DOHH2 (cell line): ENCODE measurements at regions not wholly inside any gene's neighbourhood (a gene's known extent, or its start where the extent isn't known, plus 50 kb on each side); places are given as distances from the start of the nearest gene placed in this dataset.

ENCODE experiments used
- H3F3A ChIP-seq: fragments of 200-600 bp; sonication (generic), shearing (Covaris generic); 2 replicates; pipeline ENCODE4 v1.6.0; 2016; ENCODE audit warnings: antibody characterized with exemption, mild to moderate bottlenecking; ENCODE audit not compliant: control insufficient read depth, insufficient read depth
- H3K27ac ChIP-seq: fragments of 200-600 bp; sonication (generic); 2 replicates; pipeline ENCODE4 v1.5.1; 2014; ENCODE audit warnings: low read depth, mild to moderate bottlenecking, low read length, moderate library complexity
- H3K27me3 ChIP-seq: fragments of 200-600 bp; sonication (generic); 2 replicates; pipeline ENCODE4 v1.6.1; 2014; ENCODE audit warnings: mild to moderate bottlenecking, low read length, mixed read lengths; ENCODE audit not compliant: control insufficient read depth
- H3K36me3 ChIP-seq: fragments of 200-600 bp; sonication (generic); 2 replicates; pipeline ENCODE4 v1.6.1; 2014; ENCODE audit warnings: mild to moderate bottlenecking, low read length, moderate library complexity, mixed read lengths; ENCODE audit not compliant: control insufficient read depth
- H3K4me1 ChIP-seq: fragments of 200-600 bp; sonication (generic); 2 replicates; pipeline ENCODE4 v1.6.1; 2014; ENCODE audit warnings: mild to moderate bottlenecking, low read length, mixed read lengths; ENCODE audit not compliant: control insufficient read depth
- H3K4me2 ChIP-seq: fragments of 200-600 bp; sonication (generic); 2 replicates; pipeline ENCODE4 v1.6.0; 2014; ENCODE audit warnings: mild to moderate bottlenecking, low read length, moderate library complexity
- H3K4me3 ChIP-seq: fragments of 200-600 bp; sonication (generic); 2 replicates; pipeline ENCODE4 v1.5.1; 2014; ENCODE audit warnings: mild to moderate bottlenecking, low read length, mixed read lengths
- H3K79me2 ChIP-seq: fragments of 200-600 bp; sonication (generic); 2 replicates; pipeline ENCODE4 v1.6.1; 2014; ENCODE audit warnings: mild to moderate bottlenecking, low read length, mixed read lengths; ENCODE audit not compliant: control insufficient read depth
- H3K9me2 ChIP-seq: fragments of 200-600 bp; sonication (generic); replicated peaks from 2 replicates; pipeline ENCODE4 v1.6.1; 2014; ENCODE audit warnings: mild to moderate bottlenecking, low read length, mixed read lengths; ENCODE audit not compliant: control insufficient read depth
- H3K9me3 ChIP-seq: fragments of 200-600 bp; sonication (generic); 2 replicates; pipeline ENCODE4 v1.6.1; 2014; ENCODE audit warnings: antibody characterized with exemption, low read length, mixed read lengths; ENCODE audit not compliant: control insufficient read depth, insufficient read depth
- H4K20me1 ChIP-seq: fragments of 200-600 bp; sonication (generic); 2 replicates; pipeline ENCODE4 v1.6.0; 2014; ENCODE audit warnings: low read depth, mild to moderate bottlenecking, antibody characterized with exemption, low read length, moderate library complexity; ENCODE audit not compliant: control insufficient read depth, insufficient read depth
- EZH2phosphoT487 ChIP-seq: fragments of 200-600 bp; sonication (generic); IDR thresholded peaks from 2 replicates; pipeline ENCODE4 v1.6.1; 2017; ENCODE audit warnings: borderline replicate concordance, mild to moderate bottlenecking, antibody characterized with exemption, low read length, moderate library complexity, mixed read lengths
- TF ChIP-seq, protein P1 (sequence below): fragments of 200-600 bp; sonication (generic); IDR thresholded peaks from one replicate; pipeline ENCODE4 v1.5.1; 2014; ENCODE audit warnings: antibody characterized with exemption, mild to moderate bottlenecking, low read depth, low read length; ENCODE audit not compliant: poor library complexity, severe bottlenecking

DNA sequence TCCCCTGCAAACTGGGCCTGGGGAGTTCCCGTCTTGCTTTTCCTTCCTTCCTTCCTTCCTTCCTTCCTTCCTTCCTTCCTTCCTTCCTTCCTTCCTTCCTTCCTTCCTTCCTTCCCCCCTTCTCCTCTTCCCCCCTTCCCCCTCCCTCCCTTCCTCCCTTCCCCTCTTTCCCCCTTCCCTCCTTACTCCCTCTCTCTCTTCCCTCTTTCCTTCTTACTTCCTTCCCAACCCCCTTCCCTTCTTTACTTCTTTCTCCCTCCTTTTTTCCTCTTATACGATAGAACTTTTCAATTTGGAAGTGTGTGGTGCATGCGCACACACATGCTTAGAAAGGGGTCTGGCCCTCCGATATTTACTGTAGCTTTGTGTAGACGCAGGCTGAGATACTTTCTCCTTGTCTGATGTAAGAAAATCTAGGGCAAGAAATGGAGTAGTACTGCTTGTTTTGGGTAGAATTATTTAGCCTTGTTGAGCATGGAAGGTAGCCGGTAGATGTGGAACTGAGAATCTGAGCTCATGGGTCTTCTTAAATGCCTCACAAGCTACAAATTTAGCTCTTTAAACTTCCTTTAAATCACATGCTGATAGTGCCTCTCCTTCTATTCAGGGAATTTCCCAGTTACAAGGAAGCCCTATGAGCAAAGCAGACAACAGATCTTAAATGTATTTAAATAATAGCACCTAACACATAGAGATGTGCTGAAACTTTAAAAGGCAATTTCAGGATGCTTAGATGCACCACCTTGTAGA, 189.6 kb downstream of the GPAT3 start:
- Histone ChIP-seq H3K36me3 (no peaks in the 10 kb centered on the region), H3K9me3 (no peaks in the 10 kb centered on the region), H3K4me3 (no peak overlapping the region), H3K4me2 (no peak overlapping the region), H4K20me1 (no peaks in the 10 kb centered on the region), H3F3A (no peaks in the 10 kb centered on the region), H3K9me2 (no peaks in the 10 kb centered on the region), H3K4me1 (no peaks in the 10 kb centered on the region), H3K79me2 (no peaks in the 10 kb centered on the region), H3K27ac (no peak overlapping the region), H3K27me3 (no peaks in the 10 kb centered on the region)
- TF ChIP-seq, protein P1, sequence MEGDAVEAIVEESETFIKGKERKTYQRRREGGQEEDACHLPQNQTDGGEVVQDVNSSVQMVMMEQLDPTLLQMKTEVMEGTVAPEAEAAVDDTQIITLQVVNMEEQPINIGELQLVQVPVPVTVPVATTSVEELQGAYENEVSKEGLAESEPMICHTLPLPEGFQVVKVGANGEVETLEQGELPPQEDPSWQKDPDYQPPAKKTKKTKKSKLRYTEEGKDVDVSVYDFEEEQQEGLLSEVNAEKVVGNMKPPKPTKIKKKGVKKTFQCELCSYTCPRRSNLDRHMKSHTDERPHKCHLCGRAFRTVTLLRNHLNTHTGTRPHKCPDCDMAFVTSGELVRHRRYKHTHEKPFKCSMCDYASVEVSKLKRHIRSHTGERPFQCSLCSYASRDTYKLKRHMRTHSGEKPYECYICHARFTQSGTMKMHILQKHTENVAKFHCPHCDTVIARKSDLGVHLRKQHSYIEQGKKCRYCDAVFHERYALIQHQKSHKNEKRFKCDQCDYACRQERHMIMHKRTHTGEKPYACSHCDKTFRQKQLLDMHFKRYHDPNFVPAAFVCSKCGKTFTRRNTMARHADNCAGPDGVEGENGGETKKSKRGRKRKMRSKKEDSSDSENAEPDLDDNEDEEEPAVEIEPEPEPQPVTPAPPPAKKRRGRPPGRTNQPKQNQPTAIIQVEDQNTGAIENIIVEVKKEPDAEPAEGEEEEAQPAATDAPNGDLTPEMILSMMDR, result no peak
- no peak for TF ChIP-seq EZH2phosphoT487

DNA sequence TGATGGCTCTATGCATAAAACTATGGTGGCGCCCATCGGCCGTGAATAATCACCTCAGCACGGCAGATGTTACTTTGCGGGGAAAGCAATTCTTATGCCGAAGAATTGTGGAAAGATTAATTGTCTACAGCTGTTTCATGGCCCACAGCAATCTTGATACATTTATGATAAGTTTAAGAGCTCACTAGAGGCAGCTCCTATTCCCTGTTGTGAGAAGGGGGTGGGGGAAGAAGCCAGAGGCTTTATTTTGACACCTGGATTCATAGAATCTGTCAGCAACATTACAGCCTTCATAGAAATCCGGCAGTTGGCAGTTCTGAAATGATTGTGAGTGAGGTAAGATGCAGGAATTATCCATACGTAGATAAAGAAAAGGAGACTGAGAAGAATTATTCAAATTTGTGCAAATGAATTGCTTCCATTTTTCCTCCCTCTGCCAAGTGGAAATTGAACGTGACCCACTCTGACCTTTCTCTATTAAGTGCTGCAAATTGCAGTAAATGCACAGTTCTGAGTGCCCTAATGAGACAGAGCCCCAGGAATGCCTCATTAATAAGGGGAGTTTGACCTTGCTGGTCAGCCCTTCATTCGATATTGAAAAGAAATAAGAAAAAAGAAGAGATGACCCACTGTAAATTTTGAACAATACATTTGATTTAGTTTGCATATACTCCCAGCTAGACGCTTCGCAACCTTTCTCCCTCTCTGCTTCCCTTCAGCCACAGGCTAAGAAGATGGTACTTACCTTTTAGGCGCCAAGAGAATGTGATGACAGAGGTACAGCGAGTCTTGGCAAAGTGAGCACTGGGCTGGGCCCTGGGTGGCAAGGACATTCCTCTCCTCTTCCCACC, 188.8 kb downstream of the GPAT3 start:
- no peak overlapping the region for H3K4me3 ChIP-seq
- no peak overlapping the region for H3K27ac ChIP-seq
- no peak for TF ChIP-seq EZH2phosphoT487
- TF ChIP-seq, protein P1, result no peak
- no peaks in the 10 kb centered on the region for H3K4me1 ChIP-seq
- H4K20me1 ChIP-seq, result no peaks in the 10 kb centered on the region
- H3K4me2 ChIP-seq, result no peak overlapping the region
- no peaks in the 10 kb centered on the region for H3K79me2 ChIP-seq
- H3K36me3 ChIP-seq, result no peaks in the 10 kb centered on the region
- no peaks in the 10 kb centered on the region for H3F3A ChIP-seq
- H3K27me3 ChIP-seq, result no peaks in the 10 kb centered on the region
- H3K9me3 ChIP-seq, result no peaks in the 10 kb centered on the region
- H3K9me2 ChIP-seq, result no peaks in the 10 kb centered on the region

- Histone ChIP-seq H3F3A (no peaks in the 10 kb centered on the region), H3K9me2 (no peaks in the 10 kb centered on the region), H3K4me3 (no peak overlapping the region), H3K4me1 (no peaks in the 10 kb centered on the region), H3K4me2 (no peak overlapping the region), H3K36me3 (no peaks in the 10 kb centered on the region), H4K20me1 (no peaks in the 10 kb centered on the region), H3K9me3 (no peaks in the 10 kb centered on the region), H3K79me2 (no peaks in the 10 kb centered on the region), H3K27ac (no peak overlapping the region), H3K27me3 (no peaks in the 10 kb centered on the region)
- TF ChIP-seq, protein P1, result no peak
- no peak for TF ChIP-seq EZH2phosphoT487
Measured at GRCh38 chr4:83723609-83724008, 187.7 kb downstream of the GPAT3 start.
